ENCODE measurements at regions not wholly inside any gene's neighbourhood (a gene's known extent, or its start where the extent isn't known, plus 50 kb on each side); places are given as distances from the start of the nearest gene placed in this dataset.

DNA sequence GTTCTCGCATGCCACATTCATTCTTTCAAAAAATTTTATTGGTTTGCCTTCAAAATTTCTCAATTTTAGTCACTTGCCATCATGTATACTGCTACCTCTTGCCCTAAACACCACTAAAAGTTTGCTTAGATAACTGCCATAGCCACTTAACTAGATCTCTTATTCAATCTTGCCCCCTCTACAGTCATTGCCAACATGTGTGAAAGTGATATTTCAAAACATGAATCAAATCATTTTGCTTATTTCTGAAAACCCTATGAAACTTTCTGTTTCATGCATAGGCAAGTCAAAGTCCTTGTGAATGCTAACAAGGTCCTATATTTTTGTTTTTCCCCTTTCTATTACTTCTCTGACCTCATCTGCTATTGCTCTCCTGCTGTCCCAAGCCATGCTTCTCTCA is 397.1 kb downstream of the KCNJ3 start:
- H3K27me3 ChIP-seq (ENCODE audit: insufficient read depth) = no peaks in the 10 kb centered on the region
- no peak overlapping the region for H3K4me3 ChIP-seq (ENCODE audit: low read depth in 2 of 2, low read length in 1 of 2)
- H3K4me2 ChIP-seq = no peak overlapping the region
- H3K27ac ChIP-seq (ENCODE audit: low read depth in 2 of 2, low read length in 1 of 2) = no peak overlapping the region
- H3K9ac ChIP-seq = no peak overlapping the region
- 50% methylated on average over 1 of the region's 1 CpG for WGBS (ENCODE audit: low lambda C conversion rate)
- H3K9me2 ChIP-seq = no peaks in the 10 kb centered on the region
- no peaks in the 10 kb centered on the region for H3K9me3 ChIP-seq
- H3K79me2 ChIP-seq (ENCODE audit: insufficient read depth) = no peaks in the 10 kb centered on the region
- H4K20me1 ChIP-seq (ENCODE audit: insufficient read depth) = no peaks in the 10 kb centered on the region
- H2AFZ ChIP-seq (ENCODE audit: low read depth) = no peak overlapping the region
- no peaks in the 10 kb centered on the region for H3K4me1 ChIP-seq (ENCODE audit: control insufficient read depth in 1 of 2, insufficient read depth in 2 of 2, low read depth in 1 of 2, low read length in 1 of 2)
- CTCF ChIA-PET = no interaction called here
- POLR2A ChIA-PET = no interaction called here
- no peaks in the 10 kb centered on the region for H3F3A ChIP-seq (replicated peaks; ENCODE audit: insufficient read depth)
- H3K36me3 ChIP-seq (replicated peaks in 1 of 2; ENCODE audit: control insufficient read depth in 1 of 2, insufficient read depth in 2 of 2, low read length in 1 of 2) = no peaks in the 10 kb centered on the region
- no peak for TF ChIP-seq FOXM1 (IDR thresholded peaks at IDR 0.05; ENCODE audit: low read depth)
- no peak for TF ChIP-seq FOXJ3 (CRISPR knock-in tag; IDR thresholded peaks at IDR 0.05)
- no peak for TF ChIP-seq RXRA (IDR thresholded peaks at IDR 0.05; ENCODE audit: borderline replicate concordance, low read depth)
- no peak for TF ChIP-seq TAF1 (IDR thresholded peaks at IDR 0.05; ENCODE audit: borderline replicate concordance, low read depth, low read length)
- no peak for TF ChIP-seq SMC3 (IDR thresholded peaks at IDR 0.05; ENCODE audit: low read depth, low read length)
- TF ChIP-seq RCOR1 (IDR thresholded peaks at IDR 0.05; ENCODE audit: low read length) = no peak
- DNase-seq = no peak

GRCh38 chr2:155080373-155080772 is 381.9 kb downstream of the KCNJ3 start:
- WGBS (ENCODE audit: low lambda C conversion rate) = 16% methylated on average over 2 of the region's 2 CpGs
- H3K79me2 ChIP-seq (ENCODE audit: insufficient read depth) = no peaks in the 10 kb centered on the region
- DNase-seq = no peak
- CTCF ChIA-PET = no interaction called here
- H4K20me1 ChIP-seq (ENCODE audit: insufficient read depth) = no peaks in the 10 kb centered on the region
- no peaks in the 10 kb centered on the region for H3F3A ChIP-seq (replicated peaks; ENCODE audit: insufficient read depth)
- TF ChIP-seq FOXM1 (IDR thresholded peaks at IDR 0.05; ENCODE audit: low read depth) = no peak
- no peak for TF ChIP-seq RFX5 (IDR thresholded peaks at IDR 0.05; ENCODE audit: low read length)
- TF ChIP-seq NFIC (IDR thresholded peaks at IDR 0.05; ENCODE audit: borderline replicate concordance) = no peak
- no peak for TF ChIP-seq EP300 (IDR thresholded peaks at IDR 0.05; ENCODE audit: borderline replicate concordance in 1 of 2, low read depth in 1 of 2, low read length in 1 of 2)
- no peak for TF ChIP-seq USF2 (IDR thresholded peaks at IDR 0.05; ENCODE audit: borderline replicate concordance, low read depth, low read length)
- TF ChIP-seq RXRA (IDR thresholded peaks at IDR 0.05; ENCODE audit: borderline replicate concordance, low read depth) = no peak
- TF ChIP-seq YY1 (IDR thresholded peaks at IDR 0.05; ENCODE audit: low read depth) = no peak
- no peak for TF ChIP-seq TAF1 (IDR thresholded peaks at IDR 0.05; ENCODE audit: borderline replicate concordance, low read depth, low read length)
- no peak for TF ChIP-seq MXI1 (IDR thresholded peaks at IDR 0.05; ENCODE audit: low read depth, low read length)
- TF ChIP-seq JUND (IDR thresholded peaks at IDR 0.05) = no peak
- no peak for TF ChIP-seq POLR2AphosphoS5 (IDR thresholded peaks at IDR 0.05; ENCODE audit: low read depth, low read length)
- TF ChIP-seq RCOR1 (IDR thresholded peaks at IDR 0.05; ENCODE audit: low read length) = no peak
- no peak for TF ChIP-seq MAX (IDR thresholded peaks at IDR 0.05; ENCODE audit: low read depth)
- no peak for TF ChIP-seq GATA2 (CRISPR knock-in tag; IDR thresholded peaks at IDR 0.05)
- TF ChIP-seq MEF2A (IDR thresholded peaks at IDR 0.05; ENCODE audit: borderline replicate concordance, low read depth) = no peak
- no peaks in the 10 kb centered on the region for H3K4me1 ChIP-seq (ENCODE audit: control insufficient read depth in 1 of 2, insufficient read depth in 2 of 2, low read depth in 1 of 2, low read length in 1 of 2)
- no peak overlapping the region for H3K4me3 ChIP-seq (ENCODE audit: low read depth in 2 of 2, low read length in 1 of 2)
- H2AFZ ChIP-seq (ENCODE audit: low read depth) = no peak overlapping the region
- no peaks in the 10 kb centered on the region for H3K27me3 ChIP-seq (ENCODE audit: insufficient read depth)
- no peak overlapping the region for H3K9ac ChIP-seq
- H3K4me2 ChIP-seq = no peak overlapping the region
- no peaks in the 10 kb centered on the region for H3K9me2 ChIP-seq
- H3K36me3 ChIP-seq (replicated peaks in 1 of 2; ENCODE audit: control insufficient read depth in 1 of 2, insufficient read depth in 2 of 2, low read length in 1 of 2) = no peaks in the 10 kb centered on the region
- no peak overlapping the region for H3K27ac ChIP-seq (ENCODE audit: low read depth in 2 of 2, low read length in 1 of 2)
- POLR2A ChIA-PET = no interaction called here
- H3K9me3 ChIP-seq = no peaks in the 10 kb centered on the region
